ENCODE measurements at regions not wholly inside any gene's neighbourhood (a gene's known extent, or its start where the extent isn't known, plus 50 kb on each side); places are given as distances from the start of the nearest gene placed in this dataset.
A peak's percentile ranks its signal among the peaks of the same experiment; 100 is the strongest.

DNA sequence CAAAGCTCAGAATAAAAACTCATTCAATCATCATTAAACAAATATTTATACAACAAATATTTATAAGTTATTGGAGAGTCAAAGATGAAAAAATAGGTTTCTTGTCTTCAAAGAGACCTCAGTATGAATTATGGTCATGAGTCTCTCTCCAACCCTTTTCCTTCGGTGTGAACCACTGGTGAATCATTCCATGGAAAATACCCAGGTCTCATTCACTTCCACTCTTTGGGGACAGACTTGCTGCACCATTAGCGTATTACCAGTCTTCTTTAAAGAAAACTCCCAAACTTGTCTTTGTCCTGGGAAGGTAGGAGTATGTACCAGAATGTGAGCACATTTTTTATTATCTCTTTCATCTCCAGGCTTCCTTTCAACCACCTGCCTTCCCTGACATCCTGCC lies 257.4 kb upstream of the RBMS1 start (continued):
- TF ChIP-seq FOSL2 (IDR thresholded peaks at IDR 0.05): 0 out of 2 replicates have a peak, but pooled peaks have one; percentile 12
- TF ChIP-seq FOSL2 (CRISPR knock-in tag; IDR thresholded peaks at IDR 0.05): no peak

DNA sequence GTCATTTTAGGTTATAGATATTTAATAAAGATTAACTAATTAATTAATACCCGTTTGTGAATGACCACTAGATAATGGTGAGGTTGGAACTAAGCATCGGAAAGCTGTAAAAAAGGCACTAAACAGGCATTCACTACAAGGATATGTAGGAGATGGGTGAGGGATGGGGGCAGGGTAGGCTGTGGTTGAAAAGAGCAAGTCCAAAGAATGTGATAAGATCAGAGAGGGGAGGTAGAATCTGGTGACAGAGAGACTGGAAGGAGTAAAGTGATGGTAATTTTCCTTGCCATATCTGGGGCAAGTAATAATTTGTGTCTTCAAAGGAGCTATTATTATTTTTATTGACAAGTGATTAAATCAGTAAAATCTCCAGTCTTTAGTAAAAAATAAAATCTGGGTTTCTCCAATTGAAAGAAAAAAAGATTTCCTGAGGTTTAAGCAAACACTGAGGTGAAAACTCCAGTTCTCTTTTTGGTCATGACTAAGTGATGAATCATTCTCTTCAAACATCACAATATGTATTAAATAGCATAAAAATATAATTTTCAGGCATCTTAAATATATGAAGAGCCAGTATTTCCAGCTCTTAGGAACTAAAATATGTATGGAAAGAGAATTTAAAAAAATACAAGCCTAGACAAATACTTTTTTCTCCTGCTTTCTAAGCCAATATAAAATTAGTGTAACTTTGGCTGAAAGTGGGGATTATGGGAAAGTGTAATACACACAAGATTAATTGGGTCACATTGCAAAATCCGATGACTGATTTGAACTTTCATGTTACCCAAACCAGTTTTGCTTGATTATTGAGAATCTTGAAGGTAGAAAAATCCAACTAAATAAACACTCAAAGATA lies 259.1 kb upstream of the RBMS1 start:
- H3K4me3 ChIP-seq: no peak overlapping the region
- POLR2A ChIA-PET: no interaction called here
- peak overlapping the region; percentile 77 for H3K4me2 ChIP-seq
- FAIRE-seq: peak; percentile 61
- peak overlapping the region; percentile 80 to 84 for H3K27ac ChIP-seq
- H3K4me1 ChIP-seq: peaks cover 47% of the 10 kb centered on the region
- ATAC-seq: peak; percentile 87 to 90
- DNase-seq (ENCODE audit: low read depth in 1 of 2, low spot score in 1 of 2): peak; percentile 48 to 58
- CTCF ChIA-PET: interaction anchor here (1.0 kb wide), 1 partner anchor 64 kb away, joined by 3 read pairs; no protein-coding TSS in a partner anchor
- H3K9me3 ChIP-seq: peaks cover 22% of the 10 kb centered on the region
- WGBS (ENCODE audit: missing lambda C conversion rate): 6% methylated on average over 3 of the region's 3 CpGs
- peak; percentile 81 for TF ChIP-seq FOSL2 (IDR thresholded peaks at IDR 0.05)
- TF ChIP-seq FOSL2 (CRISPR knock-in tag; IDR thresholded peaks at IDR 0.05): peak; percentile 73
- TF ChIP-seq ZC3H11A (IDR thresholded peaks at IDR 0.05): no peak
- TF ChIP-seq, protein P1, sequence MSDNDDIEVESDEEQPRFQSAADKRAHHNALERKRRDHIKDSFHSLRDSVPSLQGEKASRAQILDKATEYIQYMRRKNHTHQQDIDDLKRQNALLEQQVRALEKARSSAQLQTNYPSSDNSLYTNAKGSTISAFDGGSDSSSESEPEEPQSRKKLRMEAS (IDR thresholded peaks at IDR 0.05): no peak
- TF ChIP-seq PHF8 (IDR thresholded peaks at IDR 0.05; ENCODE audit: borderline replicate concordance, low read depth): no peak
- no peak for TF ChIP-seq HDAC2 (IDR thresholded peaks at IDR 0.05)
- TF ChIP-seq, protein P2, sequence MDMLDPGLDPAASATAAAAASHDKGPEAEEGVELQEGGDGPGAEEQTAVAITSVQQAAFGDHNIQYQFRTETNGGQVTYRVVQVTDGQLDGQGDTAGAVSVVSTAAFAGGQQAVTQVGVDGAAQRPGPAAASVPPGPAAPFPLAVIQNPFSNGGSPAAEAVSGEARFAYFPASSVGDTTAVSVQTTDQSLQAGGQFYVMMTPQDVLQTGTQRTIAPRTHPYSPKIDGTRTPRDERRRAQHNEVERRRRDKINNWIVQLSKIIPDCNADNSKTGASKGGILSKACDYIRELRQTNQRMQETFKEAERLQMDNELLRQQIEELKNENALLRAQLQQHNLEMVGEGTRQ (IDR thresholded peaks at IDR 0.05): no peak
- no peak for TF ChIP-seq NFE2L2 (conservative IDR thresholded peaks at IDR 0.05; ENCODE audit: low read length)
- TF ChIP-seq, protein P3, sequence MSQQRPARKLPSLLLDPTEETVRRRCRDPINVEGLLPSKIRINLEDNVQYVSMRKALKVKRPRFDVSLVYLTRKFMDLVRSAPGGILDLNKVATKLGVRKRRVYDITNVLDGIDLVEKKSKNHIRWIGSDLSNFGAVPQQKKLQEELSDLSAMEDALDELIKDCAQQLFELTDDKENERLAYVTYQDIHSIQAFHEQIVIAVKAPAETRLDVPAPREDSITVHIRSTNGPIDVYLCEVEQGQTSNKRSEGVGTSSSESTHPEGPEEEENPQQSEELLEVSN (IDR thresholded peaks at IDR 0.05; ENCODE audit: borderline replicate concordance, low read depth): no peak
- no peak for TF ChIP-seq RFX5 (IDR thresholded peaks at IDR 0.05)
- TF ChIP-seq, protein P4, sequence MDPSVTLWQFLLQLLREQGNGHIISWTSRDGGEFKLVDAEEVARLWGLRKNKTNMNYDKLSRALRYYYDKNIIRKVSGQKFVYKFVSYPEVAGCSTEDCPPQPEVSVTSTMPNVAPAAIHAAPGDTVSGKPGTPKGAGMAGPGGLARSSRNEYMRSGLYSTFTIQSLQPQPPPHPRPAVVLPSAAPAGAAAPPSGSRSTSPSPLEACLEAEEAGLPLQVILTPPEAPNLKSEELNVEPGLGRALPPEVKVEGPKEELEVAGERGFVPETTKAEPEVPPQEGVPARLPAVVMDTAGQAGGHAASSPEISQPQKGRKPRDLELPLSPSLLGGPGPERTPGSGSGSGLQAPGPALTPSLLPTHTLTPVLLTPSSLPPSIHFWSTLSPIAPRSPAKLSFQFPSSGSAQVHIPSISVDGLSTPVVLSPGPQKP (IDR thresholded peaks at IDR 0.05; ENCODE audit: low read depth, low read length): no peak
- no peak for TF ChIP-seq TFCP2L1 (CRISPR knock-in tag; IDR thresholded peaks at IDR 0.05)
- no peak for TF ChIP-seq ZSCAN20 (CRISPR knock-in tag; IDR thresholded peaks at IDR 0.05)
- no peak for TF ChIP-seq RARB (CRISPR knock-in tag; IDR thresholded peaks at IDR 0.05)
- TF ChIP-seq EHF (CRISPR knock-in tag; IDR thresholded peaks at IDR 0.05): no peak
- no peak for TF ChIP-seq BHLHE40 (IDR thresholded peaks at IDR 0.05; ENCODE audit: low read depth, low read length)
- no peak for TF ChIP-seq EHMT2 (IDR thresholded peaks at IDR 0.05; ENCODE audit: low read depth)
- TF ChIP-seq CBX2 (IDR thresholded peaks at IDR 0.05; ENCODE audit: borderline replicate concordance, low read depth): no peak
- TF ChIP-seq MYC (IDR thresholded peaks at IDR 0.05; ENCODE audit: borderline replicate concordance, low read length): no peak
- TF ChIP-seq EP300 (IDR thresholded peaks at IDR 0.05): no peak
- TF ChIP-seq RCOR1 (IDR thresholded peaks at IDR 0.05; ENCODE audit: low read depth, low read length): no peak
- no peak for TF ChIP-seq HOXA7 (CRISPR knock-in tag; IDR thresholded peaks at IDR 0.05)
- no peak for TF ChIP-seq HEYL (CRISPR knock-in tag; IDR thresholded peaks at IDR 0.05)
- TF ChIP-seq MAFK (IDR thresholded peaks at IDR 0.05; ENCODE audit: partially characterized antibody): no peak
- no peak for TF ChIP-seq CHD2 (IDR thresholded peaks at IDR 0.05; ENCODE audit: low read length, partially characterized antibody)
- peak; percentile 73 to 87 for TF ChIP-seq CEBPB (IDR thresholded peaks at IDR 0.05)
- no peak for TF ChIP-seq KDM1A (IDR thresholded peaks at IDR 0.05; ENCODE audit: low read depth)
- TF ChIP-seq FOSB (CRISPR knock-in tag; IDR thresholded peaks at IDR 0.05): no peak
- no peak for TF ChIP-seq CHD4 (IDR thresholded peaks at IDR 0.05; ENCODE audit: borderline replicate concordance)
- TF ChIP-seq SMC3 (IDR thresholded peaks at IDR 0.05): no peak
- TF ChIP-seq FOXS1 (CRISPR knock-in tag; IDR thresholded peaks at IDR 0.05): no peak
- TF ChIP-seq, protein P5, sequence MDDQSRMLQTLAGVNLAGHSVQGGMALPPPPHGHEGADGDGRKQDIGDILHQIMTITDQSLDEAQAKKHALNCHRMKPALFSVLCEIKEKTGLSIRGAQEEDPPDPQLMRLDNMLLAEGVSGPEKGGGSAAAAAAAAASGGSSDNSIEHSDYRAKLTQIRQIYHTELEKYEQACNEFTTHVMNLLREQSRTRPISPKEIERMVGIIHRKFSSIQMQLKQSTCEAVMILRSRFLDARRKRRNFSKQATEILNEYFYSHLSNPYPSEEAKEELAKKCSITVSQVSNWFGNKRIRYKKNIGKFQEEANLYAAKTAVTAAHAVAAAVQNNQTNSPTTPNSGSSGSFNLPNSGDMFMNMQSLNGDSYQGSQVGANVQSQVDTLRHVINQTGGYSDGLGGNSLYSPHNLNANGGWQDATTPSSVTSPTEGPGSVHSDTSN (IDR thresholded peaks at IDR 0.05): no peak
- no peak for TF ChIP-seq CBX8 (IDR thresholded peaks at IDR 0.05)
- TF ChIP-seq, protein P6, sequence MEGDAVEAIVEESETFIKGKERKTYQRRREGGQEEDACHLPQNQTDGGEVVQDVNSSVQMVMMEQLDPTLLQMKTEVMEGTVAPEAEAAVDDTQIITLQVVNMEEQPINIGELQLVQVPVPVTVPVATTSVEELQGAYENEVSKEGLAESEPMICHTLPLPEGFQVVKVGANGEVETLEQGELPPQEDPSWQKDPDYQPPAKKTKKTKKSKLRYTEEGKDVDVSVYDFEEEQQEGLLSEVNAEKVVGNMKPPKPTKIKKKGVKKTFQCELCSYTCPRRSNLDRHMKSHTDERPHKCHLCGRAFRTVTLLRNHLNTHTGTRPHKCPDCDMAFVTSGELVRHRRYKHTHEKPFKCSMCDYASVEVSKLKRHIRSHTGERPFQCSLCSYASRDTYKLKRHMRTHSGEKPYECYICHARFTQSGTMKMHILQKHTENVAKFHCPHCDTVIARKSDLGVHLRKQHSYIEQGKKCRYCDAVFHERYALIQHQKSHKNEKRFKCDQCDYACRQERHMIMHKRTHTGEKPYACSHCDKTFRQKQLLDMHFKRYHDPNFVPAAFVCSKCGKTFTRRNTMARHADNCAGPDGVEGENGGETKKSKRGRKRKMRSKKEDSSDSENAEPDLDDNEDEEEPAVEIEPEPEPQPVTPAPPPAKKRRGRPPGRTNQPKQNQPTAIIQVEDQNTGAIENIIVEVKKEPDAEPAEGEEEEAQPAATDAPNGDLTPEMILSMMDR (IDR thresholded peaks at IDR 0.05): no peak
- TF ChIP-seq JUNB (IDR thresholded peaks at IDR 0.05): peak; percentile 91
- TF ChIP-seq GATA3 (IDR thresholded peaks at IDR 0.05; ENCODE audit: borderline replicate concordance): peak; percentile 93
